HG03103 (cell line): ENCODE measurements at regions not wholly inside any gene's neighbourhood (a gene's known extent, or its start where the extent isn't known, plus 50 kb on each side); places are given as distances from the start of the nearest gene placed in this dataset.
"Not testable (repeated sequence)": the region's sequence is repeated elsewhere in the genome, so short reads cannot be mapped to it uniquely, and the experiment has no call there.

Experiments used
- ATAC-seq: cut with Tn5 transposase; IDR thresholded peaks from one replicate; pipeline ENCODE4 v1.9.1; 2021; ENCODE audit warnings: low read depth; ENCODE audit not compliant: unreplicated experiment

DNA sequence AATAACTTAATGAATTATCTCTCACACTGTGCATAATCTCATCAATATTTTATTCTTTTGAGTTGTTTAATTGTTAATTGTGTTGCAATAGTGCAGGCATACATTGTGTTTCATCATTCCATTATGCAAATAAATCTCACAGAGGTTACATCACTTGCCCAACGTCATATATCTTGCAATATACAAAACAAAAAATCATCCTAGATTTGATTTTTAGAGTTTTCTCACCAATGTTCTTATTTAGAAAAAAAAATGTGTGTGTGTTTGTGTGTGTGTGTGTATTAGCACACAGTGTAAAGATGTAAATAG lies 662.5 kb upstream of the GBE1 start:
- no peak for ATAC-seq

DNA sequence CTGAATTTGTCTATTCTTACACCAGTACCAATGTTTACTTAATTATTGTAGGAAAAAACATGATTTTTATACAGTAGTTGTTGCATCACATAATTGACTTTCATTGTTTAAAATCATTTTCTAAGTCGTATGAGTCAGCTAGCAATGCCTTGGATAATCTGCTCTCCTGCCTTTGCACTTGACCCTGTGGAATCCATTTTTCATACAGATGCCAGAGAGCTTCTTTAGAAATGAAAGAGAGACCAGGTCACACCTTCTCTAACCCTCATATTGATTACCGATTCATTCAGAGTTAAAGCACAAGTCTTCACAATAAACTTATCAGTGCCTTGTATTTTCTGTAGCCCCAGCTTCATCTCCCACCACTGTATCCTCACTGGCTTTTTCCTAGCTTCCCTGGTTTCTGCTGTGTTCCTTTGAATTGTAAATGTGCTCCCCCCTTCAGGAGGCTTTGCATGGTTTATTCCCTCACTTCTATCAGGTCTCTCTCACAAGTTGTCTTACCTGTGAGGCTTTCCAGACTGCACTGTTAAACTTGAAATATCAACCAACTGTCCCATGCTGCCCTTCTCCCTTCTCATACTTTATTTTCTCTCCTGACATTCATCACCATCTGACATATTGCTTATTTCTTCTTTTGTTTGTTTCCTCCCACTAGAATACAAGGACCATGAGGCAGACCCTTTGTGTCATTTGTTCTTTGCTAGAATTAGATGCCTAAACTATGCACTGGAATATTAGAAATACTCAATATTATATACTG lies 662.0 kb upstream of the GBE1 start:
- ATAC-seq = no peak

DNA sequence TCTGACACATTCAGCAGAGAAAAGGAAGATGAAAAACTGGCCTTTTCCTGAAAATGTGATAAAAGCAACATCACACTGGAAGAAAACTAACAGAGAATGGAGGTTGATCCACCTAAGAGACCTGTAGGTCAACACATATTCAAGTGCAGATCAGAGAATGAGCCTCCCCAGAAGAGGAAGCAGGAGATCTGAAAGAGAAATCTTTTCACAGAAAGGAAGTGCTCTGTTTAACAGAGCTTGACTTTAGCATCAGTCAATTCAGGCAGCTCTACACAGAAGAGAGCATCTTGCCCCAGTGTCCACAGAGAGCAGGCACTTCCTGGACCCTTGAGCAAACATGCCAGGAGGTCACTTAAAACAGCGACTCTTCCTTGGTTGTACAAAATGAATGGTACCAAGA lies 655.4 kb upstream of the GBE1 start:
- no peak for ATAC-seq

DNA sequence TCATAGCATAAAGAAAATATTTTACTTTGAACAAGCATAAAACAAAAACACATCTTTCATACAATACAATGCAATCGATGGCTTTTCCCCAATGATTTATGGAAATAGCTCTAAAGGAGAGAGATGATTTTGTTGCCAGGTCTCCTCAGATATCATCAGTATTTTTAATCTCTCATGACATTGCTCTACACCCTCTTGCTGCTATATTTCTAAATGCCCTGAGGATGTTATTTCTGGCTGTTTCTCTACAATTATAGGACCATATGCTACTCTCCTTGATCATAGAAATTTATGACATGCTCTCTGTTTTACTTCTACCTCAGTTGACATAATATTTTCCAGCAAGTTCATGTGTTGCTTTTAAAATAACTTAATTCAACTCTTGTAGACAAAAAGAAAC lies 654.9 kb upstream of the GBE1 start:
- no peak for ATAC-seq

DNA sequence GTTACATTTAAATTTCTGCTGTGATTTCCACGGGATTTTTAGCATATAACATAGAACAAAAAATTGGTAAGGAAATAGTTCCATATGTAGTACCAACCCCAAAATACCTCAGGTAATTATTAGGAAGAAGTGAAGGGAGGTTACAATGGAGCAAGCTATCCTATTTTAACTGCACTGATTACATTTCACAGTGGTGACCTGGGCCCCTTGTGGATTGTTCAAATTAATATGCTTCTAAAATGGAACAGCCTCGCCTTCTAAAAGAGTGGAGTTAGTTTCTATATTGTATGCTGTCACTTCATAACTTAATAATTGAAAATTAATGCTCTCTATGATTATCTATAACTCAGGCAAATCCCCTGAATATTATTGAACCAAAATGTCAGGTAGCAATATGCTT lies 651.7 kb upstream of the GBE1 start:
- ATAC-seq = no peak

DNA sequence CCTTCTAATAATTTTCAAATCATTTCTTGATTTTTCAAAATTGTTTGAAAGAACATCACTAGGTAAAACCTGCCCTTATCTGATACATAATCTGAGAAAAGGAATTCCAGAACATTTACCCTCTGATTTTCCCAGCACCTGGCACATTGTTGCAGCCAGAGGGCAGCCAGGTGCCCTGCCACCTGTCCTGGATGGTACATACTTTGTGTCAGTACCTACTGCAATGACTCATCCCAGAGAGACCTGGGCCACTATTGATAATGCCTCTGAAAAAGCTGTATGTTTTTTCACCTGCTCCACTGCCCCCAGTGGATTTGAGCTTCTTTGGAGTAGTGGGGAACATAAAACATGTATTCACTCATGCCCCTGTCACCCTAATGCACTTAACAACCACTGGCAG lies 648.9 kb upstream of the GBE1 start:
- ATAC-seq = no peak

DNA sequence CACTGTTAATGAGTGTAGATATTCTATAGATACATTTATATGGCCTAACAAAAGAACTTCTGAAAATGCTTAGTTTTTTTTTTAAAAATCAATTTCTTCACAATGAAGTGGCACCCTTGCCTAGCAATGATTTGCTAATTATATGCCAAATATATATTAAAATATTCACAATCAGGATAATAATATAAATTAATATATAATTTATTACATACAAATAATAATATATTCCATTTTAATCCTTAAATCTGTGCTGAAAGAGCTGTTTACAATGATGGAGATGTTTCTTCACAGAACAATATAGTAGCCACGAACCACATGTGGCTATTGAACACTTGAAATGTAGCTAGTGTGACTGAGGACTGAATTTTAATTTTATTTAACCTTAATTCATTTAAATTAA lies 648.4 kb upstream of the GBE1 start:
- no peak for ATAC-seq

DNA sequence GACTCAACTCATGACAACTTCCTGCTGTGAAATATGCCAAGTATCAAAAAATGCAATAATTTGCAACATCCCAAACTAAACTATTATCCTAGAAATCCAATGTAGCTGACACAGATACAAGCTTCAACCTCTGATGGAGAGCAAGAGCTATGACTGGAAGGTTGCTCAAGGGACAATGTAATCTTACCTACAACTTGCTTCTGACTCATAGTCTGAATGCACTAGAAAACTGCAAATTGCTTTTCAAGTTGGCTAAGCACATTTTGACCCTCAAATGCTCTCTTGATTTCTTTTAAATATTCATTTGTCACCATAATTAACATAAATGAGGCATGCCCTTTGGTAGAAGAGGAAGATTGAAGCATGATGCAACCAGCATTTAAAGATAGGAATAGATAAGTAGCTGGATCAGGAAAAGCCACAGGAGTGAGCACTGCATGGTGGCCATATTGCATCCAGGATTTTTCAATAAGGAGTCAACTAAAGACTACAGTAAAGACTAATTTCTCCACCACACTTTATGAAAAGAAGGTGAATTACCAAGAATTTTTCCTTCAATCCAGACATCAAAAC lies 630.8 kb upstream of the GBE1 start:
- no peak for ATAC-seq

DNA sequence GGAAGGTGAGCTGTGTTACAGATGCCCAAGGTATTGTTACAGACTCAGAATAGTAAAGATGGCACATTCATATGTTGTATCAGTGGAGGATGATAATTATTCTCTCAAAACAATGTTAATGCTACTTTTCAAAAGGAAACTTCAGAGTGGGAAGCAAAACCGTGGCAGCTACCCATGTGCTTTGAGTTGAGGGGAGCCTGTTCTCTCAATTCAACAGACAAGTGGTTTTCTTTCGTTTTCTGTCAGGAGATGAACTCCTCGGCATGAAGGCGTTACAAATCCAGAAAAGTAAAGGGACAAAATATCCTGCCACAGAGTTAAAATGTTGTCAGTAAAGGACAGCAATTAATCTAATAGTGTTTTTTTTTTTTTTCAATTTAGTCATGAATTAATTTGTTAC lies 629.4 kb upstream of the GBE1 start:
- ATAC-seq = no peak

DNA sequence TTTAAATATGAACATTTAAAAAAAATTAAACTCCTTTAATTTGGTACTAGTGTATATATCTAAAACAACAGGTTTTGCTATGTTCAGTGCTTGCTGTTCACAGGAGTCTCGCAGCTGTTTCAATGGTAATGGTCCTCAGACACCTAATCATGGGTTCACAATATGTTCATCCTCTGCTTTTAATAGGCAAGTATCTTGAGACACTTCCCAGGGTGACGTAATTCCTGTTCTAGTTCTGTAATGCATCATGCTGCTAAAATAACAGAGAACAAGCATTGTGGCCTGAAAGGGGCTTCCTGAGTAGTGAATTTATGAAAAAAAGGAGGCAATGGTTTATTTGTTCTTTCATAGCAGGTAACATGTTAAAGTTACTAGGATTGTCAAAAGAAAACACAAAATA lies 625.2 kb upstream of the GBE1 start:
- ATAC-seq = no peak

DNA sequence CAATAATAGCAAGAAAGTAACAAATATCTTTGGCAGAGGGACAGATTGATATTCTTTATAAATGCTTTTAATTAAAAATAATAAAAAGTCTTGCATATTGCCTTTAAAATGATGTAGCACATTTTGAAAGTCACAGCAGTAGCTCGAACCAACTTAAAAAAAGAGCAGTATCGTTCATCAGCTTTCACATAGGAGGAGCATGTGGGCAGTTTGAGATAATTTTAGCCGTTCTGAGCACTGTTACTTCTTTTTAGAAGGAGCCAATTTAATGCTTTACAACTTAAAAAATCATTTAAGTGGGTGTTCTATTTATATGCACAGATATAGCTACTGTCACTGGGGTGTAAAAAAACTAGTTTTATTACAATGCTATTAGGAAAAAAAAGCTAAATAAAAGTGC lies 622.7 kb upstream of the GBE1 start:
- no peak for ATAC-seq

DNA sequence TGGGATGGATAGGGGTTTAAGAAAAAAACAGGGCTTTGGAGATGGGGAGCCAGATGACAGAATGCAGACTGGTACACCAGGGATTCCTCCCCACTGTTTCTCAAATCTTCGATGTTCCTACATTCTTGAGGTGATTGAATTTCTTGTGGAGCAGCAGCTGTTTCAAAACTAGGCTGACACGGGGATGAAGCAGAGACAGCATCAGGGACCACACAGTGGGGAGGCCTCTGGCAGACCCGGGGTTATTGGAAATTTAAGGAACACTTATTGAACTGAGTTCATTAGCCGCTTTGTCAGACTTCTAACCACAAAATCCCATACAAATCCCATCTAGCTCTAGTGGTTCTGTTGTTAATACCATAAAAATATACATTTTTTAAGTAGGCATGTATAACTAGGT lies 621.4 kb upstream of the GBE1 start:
- ATAC-seq = no peak

DNA sequence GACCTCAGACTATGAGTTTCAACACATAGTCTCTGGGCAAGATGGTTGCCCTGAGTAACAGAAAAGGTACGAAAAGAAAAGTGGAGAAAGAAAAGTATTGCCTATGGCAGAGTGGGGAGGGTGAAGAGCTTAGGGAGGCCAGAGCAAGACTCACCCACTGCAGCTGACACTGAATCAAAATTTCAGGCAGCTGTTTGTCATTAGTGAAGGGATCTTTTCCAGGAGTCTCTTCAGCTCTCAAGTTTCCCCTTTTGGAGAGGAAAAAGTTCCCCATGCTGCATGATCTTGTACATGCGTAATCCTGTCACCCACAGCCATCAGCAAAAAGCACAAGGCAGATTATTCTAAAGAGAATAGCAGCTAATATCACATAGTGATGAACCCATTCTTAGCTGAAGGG lies 616.9 kb upstream of the GBE1 start:
- no peak for ATAC-seq

DNA sequence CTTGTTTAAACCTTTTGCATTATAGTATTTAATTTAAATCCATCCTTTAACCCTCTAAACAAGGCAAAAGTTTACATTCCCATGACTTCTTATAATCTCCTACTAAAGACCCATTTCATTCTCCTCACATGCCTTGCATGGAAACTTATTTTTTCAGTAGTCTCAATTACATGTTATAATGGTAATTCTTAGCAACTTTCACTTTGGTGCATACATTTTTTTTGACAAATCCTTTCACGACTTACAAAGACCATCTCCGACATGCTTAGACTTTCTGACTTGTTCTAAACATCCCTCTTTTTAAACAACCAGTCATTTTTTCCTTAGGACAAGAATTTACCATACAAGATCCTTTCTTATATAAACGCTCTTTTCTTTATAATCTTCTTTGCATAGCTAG lies 615.4 kb upstream of the GBE1 start:
- ATAC-seq = no peak

DNA sequence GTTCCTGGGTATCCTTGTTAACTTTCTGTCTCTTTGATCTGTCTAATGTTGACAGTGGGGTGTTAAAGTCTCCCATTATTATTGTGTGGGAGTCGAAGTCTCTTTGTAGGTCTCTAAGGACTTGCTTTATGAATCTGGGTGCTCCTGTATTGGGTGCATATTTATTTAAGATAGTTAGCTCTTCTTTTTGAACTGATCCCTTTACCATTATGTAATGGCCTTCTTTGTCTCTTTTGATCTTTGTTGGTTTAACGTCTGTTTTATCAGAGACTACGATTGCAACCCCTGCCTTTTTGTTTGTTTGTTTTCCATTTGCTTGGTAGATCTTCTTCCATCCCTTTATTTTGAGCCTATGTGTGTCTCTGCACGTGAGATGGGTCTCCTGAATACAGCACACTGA lies 612.4 kb upstream of the GBE1 start:
- ATAC-seq = not testable (repeated sequence)

DNA sequence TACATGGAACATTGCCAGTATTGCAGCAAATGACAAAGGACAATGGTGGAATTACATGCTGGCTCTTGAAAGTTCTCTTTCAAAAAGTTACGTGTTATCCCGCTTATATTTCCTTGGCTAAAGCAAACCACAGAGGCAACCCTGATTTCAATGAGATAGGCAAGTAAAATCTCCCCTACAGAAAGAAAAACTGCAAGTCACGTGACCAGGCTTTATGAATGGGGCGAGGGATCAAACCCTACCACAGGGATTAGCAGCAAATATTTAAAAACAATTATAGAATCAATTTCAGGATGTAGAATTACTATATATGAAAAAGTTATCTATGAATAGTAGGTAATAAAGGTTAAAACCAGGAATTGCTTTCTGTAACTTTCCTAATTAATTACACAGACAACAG lies 603.4 kb upstream of the GBE1 start:
- no peak for ATAC-seq

DNA sequence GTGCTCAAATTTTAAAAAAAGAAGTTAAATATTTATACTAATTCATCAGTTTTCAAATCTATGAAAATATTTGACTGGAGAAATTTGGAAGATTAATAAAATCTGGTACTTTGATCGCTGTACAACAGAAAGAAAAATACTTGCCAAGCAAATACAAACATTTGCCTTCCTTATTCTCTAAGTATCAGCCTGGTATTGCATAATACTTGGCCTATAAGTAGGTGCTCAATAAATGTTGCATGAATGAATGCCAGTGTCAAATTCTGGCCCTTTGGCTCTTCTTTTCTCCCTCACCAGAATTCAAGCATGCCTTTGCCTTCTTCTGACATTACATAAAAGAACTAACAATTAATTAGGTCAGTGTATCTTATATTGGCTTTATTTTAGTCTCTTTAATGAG lies 601.7 kb upstream of the GBE1 start:
- ATAC-seq = no peak

DNA sequence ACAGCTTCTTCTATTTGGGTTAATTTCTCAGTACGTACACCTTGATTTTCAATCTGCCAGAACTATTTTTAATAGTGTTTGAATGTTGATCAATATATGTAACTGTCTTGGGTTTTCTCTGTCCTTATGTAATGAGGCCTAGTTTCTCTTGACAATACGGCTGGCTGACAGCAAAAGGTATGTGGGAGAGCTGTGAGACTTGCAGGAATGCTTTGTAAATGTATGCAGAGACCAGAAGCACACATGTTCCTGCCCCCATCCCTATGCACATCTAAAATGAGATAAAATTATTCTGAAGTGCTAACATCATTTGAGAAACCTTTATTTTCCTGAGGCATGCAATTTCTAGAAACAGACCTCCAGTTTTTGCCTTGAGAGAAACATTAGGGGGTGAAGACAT lies 593.8 kb upstream of the GBE1 start:
- ATAC-seq = no peak

DNA sequence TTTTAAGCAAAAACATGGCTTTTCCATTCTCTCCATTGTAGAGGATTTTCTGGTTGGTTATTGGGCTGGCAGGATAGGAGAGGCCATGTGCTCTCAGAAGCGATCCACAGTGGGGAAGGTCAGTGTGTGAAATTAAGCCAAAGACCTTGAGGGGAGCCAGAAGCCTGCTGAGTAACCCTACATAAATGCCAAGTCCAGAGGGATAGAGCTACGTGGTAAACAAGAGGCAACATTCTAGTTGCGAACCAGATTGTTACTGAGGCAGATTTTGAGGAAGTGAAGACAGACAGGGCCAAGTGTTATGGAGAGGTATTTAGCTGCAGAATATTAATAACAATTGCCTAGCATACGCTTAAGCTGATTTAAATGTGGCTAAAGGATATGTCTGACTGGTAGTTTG lies 592.8 kb upstream of the GBE1 start:
- no peak for ATAC-seq

DNA sequence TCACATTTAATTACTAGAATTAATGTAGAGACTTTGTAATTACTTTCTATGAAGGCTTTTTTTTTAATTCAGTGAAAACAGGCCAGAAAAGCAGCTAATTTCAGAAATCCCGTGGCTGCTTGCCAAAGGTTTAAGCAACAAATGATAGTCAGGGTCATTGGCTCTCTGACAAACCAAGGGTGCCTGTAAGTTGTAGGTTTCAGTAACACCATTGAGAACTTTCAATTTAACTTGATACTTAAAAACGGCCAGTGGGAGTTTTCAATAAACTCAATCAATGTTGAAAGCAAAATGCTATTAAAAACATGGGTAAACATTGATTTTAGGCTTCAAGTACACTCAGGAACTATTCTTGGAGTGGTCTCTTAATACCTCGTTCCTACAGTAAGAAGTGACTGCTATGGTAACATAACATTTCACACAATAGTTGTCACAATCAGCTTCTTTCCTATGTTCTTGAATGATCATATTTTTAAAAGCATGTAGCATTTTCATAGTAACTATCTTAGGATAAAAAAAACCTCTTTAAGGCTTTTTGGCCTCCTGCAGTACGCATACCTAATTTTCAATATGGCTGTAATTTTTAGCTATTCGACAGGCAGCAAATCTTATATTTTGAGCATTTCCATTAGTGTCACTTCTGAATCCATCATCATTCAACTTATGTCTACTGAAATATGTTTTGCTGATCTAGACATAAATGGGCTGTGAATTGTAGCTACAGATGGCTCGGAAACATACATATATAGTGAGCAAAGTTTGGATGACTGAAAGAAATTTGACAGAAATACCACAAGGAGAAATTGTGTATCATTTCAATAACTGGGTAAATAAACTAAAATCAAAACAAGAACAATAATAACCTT lies 592.1 kb upstream of the GBE1 start:
- no peak for ATAC-seq

DNA sequence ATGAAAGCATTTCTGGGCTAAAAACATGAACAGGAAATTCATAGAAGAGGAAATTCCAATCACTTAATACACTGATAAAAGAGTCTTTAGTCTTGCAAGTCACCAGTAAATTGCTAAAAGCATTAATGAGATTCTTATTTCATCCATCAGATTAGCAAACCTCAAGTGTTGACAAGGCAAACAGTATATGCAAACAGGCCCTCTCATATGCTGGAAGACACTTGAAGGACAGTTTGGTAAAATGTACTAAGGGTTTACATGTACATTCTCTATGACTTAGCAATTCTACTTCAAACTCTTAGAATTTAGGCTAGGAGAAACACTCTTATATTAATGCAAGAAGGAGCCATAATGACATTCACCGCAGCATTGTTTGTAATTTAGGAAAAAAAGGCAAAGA lies 586.1 kb upstream of the GBE1 start:
- no peak for ATAC-seq

DNA sequence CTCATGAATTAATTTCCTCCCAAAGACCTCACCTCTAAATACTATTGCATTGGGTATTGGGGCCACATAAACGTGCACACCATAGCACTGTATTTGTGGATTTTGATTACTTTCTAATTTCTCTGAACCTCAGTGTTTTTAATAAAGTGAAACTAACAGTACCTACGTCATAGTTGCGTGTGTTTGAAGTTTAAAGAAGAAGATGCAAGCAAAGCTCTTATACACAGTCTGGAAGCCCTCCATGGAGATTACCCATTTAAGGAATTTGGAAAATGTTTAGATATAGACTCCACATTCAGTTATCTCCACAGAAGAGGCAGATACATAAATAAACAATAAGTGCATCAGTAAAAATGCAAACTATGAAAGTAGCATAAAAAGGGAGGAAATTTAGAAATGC lies 581.1 kb upstream of the GBE1 start:
- no peak for ATAC-seq
